GM19351 (cell line): ENCODE measurements at regions not wholly inside any gene's neighbourhood (a gene's known extent, or its start where the extent isn't known, plus 50 kb on each side); places are given as distances from the start of the nearest gene placed in this dataset.

Source experiments
- ATAC-seq: cut with Tn5 transposase; IDR thresholded peaks from one replicate; pipeline ENCODE4 v1.9.1; 2021; ENCODE audit warnings: mild to moderate bottlenecking, moderate library complexity; ENCODE audit not compliant: unreplicated experiment

DNA sequence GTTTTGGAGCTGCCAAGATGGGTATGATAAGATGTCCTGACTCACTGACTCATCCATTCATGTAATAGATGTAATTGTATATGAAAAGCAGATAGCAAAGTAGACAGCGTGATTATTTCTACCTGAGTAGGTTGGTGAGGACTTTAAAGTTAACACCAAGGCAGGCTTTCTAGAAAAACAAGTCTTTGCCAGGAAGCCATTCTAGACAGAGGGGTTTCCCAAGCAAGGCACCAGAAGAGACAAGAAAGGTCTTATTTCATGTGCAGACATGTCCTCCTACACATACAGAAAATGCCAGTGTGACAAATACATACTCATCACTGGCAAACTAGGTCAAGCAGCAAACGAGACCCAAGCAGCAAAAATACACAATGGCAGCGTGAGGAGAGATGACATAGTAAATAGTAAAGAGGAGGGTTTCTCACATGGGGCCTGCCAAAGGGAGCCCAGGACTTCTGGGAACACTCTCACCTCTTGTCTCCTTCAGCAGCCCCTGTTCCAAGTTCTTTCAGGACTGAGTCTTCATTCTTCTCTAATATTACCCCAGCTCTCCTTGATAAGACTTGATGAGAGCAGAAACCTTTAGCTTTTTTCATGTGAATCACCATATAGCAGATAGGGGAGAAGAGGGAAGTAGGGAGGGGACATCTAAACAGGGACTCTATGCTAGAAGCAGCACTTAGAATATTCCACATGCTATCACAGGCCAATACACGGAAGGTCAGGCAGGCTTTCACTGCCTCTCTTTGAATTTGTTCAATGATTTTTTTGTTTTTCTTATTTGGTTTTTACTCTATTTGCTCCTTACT, 114.6 kb upstream of the ATP1B1 start:
- ATAC-seq, result no peak

DNA sequence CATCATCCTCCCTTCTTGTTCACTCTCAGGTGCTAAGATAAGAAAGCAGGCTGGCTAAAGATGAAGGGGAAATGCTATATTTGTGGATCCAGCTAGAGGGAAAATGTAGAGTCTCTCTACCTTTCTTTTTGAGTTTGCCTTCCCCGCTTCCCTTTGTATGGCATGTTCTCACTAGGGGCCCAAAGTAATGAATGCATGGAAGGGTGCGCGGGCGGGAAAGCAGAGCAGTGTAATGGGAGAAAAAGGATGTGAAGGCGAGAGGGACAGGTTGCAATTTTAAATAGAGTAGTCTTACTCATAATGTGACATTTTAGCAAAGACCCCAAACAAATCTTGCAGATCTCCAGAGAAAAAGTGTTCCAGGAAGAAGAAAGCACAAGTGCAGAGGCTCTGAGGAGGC, 105.1 kb upstream of the ATP1B1 start:
- ATAC-seq, result no peak

DNA sequence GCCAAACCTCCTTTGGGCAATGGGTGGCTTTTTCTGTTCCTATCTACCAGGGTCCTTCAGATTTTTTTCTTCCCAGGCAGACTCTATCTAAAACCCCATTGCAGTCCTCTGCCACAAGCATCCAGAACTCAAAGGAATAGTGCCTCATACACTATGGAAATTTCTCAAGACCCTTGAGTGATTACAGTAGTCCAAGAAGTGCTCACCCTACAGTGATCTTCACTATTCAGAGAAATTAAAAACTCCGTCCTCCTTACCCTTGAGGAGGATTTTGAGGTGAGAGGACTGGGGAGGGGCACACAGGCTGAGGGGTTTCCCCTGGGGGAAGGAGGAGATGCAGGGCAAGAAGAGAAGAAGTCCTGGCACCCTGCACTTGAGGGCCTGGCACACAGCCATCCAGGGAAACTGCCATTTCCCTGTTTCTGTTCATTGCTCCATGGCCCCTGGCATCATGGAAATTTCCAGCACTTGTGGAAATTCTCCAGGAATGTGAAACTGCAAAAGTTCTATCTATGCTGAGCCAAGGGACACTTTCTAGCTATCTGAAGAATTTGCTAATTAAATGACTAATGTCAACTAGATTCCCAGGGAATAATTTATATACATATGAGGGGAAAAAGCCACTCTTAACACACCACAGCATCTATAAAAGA, 102.5 kb upstream of the ATP1B1 start:
- no peak for ATAC-seq

DNA sequence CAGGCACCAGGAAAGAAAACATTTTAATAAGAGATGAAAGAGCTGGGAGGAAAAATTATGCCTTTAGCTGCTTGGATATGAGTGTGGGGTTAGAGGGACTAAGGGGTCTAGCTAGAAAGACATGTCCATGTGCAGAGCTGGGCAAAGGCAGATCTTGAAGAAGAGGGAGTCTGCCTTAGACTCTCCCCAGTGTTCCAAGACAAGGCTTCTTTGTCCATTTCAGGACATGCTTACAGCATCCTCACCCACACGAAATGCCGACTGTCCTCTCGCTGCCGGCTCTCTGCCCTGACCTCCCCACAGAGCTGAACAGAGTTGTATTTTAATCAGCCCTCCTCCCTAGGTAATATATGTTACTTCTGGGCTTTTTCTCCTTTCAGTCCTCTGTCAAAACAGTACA, 100.7 kb upstream of the ATP1B1 start:
- ATAC-seq, result no peak

DNA sequence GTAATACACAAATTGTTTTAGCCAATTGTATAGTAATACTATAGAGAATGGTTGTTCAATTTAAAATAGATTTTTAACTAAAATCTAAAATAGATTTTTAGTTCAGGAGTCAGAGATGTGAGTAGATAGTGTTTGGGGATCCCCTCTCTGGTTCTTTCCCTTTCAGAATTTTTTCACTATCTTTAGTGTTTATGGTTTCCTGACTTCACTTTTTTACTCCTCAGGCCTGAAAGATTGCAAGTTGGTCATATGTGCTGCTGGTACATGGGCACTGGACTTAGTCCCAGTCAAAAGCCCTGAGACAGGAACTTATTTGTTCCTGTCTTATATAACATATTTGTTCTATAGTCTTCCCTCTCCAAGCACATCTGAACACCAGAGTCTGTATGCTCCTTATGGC, 96.8 kb upstream of the ATP1B1 start:
- ATAC-seq, result no peak

DNA sequence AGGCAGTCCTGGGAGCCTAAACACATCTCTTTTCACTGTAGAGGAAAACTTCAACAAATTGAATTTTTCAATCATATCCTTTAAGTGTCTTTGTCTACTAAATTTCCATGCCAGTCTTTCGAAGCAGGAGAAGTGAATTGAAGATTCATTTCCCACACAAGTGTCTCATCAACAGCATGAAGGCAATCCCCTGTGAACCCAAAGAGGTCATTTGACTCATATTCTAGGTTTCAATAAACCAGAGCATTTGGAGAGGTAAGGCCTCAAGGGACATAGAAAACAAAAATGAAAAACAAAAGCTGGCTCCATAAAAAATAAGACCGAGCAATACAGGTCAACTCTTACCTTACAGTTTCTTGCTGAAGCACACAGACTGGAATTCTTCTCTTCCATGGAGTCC, 94.1 kb upstream of the ATP1B1 start:
- peak; percentile 72 for ATAC-seq

DNA sequence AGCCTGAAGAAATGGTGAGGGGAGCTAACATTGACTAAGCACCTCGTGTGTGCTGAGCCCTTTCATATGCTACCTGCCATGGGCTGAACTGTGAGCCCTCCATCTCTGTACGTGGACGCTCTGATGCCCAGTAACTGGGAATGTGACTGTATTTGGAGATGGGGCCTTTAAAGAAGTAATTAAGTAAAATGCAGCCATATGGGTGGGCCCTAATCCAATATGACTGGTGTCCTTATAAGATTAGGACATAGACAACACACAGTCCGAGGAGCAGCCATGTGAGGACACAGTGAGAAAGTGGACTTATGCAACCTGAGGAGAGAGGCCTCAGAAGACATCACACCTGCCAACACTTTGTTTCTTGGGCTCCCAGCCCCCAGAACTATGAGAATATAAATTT, 92.7 kb upstream of the ATP1B1 start:
- no peak for ATAC-seq

DNA sequence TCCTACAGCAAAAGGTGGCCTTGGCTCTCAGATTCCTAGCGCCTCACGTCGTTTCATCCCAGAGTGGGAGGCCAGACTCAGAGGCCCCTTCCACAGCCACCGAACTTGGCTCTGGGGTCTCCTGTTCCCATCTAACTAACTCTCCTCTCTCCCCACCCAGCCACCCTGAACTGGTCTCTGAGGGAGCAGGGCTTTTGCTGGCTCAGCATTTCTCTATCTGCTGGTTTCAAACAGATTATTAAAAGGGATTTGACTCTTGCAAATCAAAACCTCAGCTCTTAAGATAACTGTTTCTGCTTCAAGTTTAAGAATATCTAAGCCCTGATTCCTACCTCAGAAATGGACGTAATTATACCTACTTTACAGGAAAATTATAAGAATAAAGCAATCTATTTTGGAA, 91.0 kb upstream of the ATP1B1 start:
- ATAC-seq, result no peak

DNA sequence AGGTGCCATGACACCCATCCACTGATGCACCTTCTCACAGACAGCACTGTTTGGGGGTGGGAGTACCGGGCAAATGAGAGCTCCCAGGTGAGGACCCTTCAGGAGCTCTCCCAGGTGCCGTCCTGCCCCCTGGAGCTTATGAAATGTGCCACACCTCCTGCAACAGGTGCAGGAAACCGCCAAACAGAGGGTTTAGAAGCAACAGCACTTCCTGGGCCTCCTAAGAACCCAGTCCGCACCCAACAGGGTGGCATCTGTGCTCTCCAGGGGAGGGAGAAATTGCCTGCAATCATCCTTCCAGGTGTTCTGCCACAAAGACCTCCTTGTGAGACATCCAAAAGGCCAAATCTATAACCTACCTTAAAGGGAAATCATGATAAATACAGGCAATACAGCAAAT, 87.7 kb upstream of the ATP1B1 start:
- no peak for ATAC-seq

DNA sequence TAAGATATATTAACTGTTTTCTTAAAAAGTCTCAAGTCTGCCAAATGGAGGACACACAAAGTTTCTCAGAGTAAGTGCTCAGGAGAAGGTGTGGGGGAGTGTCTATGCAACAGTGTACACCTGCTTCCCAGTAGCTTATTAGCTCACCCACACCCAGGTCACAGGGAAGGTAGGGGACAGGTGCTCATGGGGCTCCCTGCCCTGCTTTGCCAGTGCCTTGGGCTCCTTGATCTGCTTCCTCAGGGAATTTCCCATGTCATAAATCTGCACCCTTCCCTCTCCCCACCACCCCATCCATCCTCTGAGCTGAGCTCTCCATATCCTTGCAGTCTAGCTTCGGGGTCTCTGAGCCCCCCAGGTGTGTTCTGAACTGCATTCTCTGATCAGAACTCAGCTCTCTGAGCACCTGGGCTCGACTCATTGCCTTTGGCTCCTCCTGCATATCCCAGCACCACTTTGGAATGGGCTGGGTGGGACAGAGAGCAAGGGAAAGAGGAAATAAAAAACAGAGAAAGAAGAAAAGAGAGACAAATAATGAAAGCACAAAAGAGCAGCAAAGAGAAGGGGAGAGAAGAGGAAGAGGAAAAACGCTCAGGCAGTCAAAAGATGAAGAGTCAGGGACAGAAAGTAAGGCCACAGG, 87.0 kb upstream of the ATP1B1 start:
- ATAC-seq, result no peak

DNA sequence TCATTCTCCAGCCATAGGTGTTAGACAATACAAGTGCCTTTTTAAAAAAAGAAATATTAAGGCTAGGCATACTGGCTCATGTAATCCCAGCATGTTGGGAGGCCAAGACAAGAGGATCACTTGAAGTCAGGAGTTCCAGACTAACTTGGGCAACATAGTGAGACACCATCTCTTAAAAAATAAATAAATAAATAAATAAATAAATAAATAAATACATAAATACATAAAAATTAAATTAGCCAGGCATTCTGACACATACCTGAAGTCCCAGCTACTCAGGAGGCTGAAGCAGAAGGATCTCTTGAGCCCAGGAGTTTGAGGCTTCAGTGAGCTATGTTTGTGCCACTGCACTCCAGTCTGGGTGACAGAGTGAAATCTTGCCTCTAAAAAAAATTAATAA, 85.8 kb upstream of the ATP1B1 start:
- ATAC-seq, result no peak

DNA sequence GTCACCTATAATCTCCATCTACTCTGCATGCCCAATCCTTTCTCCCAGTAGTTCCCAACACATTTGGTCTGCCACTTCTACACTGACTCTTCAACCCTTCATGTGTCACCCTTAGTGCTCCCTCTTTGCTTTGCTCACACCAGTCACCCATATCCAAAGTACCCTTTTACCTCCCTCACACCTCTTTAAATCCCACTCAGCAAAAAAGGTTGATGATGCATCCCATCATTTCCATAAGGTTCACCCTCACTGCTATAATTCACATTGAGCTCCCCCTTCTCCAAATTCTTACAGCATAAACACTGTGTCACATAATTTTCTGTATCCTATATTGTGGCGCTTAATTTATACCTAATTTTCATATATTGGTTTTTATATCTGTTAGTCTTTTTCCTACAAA, 83.8 kb upstream of the ATP1B1 start:
- ATAC-seq, result no peak

DNA sequence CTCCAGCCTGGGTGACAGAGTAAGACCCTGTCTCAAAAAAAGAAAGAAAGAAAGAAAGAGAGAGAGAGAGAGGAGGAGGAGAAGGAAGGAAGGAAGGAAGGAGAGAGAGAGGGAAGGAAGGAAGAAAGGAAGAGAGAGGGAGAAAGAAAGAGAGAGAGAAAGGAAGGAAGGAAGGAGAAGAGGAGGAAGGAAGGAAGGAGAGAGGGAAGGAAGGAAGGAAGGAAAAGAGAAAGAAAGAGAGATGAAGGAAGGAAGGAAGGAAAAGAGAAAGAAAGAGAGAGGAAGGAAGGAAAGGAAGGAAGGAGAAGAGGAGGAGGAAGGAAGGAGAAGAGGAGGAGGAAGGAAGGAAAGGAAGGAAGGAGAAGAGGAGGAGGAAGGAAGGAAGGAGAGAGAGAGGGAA, 82.2 kb upstream of the ATP1B1 start:
- ATAC-seq, result no peak

DNA sequence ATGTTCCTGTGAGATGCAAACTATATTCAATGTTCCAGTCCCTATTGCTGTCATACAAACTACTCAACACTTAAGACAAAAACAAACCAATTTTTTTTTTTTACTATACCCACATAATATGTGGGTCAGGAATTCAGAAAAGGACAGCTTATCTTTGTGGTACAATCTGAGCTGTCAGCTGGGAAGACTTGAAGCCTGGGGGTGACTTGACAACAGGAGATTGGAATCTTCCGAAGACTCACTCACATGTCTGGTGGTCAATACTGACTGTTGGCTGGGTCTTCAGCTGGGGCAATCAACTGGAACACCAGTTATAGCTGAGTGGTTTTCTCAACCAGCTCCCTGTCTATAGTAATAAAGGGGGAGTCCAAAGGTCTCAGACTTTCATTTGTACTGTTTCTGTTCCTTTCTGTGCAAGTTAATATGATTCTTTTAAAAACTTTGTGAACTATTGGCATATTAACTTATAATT, 81.7 kb upstream of the ATP1B1 start:
- peak; percentile 90 for ATAC-seq

DNA sequence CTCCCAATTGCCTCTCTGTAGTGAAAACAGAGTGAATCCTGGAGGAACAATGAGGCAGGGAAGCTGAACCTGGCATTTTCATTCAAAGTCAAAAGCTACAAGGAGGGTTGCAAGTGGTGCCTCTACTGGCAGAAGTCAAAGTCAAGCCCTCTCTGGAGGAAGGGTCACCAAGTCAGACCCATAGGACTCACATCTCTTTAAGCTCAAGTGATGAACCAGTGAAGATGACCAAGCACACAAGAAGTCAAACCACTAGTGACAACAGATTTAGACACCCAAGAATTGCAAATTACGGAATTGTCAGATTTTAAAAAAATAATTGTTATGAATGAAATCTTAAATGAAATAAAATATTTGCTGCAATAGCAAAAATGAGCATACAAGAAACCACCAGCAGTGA, 81.1 kb upstream of the ATP1B1 start:
- no peak for ATAC-seq

DNA sequence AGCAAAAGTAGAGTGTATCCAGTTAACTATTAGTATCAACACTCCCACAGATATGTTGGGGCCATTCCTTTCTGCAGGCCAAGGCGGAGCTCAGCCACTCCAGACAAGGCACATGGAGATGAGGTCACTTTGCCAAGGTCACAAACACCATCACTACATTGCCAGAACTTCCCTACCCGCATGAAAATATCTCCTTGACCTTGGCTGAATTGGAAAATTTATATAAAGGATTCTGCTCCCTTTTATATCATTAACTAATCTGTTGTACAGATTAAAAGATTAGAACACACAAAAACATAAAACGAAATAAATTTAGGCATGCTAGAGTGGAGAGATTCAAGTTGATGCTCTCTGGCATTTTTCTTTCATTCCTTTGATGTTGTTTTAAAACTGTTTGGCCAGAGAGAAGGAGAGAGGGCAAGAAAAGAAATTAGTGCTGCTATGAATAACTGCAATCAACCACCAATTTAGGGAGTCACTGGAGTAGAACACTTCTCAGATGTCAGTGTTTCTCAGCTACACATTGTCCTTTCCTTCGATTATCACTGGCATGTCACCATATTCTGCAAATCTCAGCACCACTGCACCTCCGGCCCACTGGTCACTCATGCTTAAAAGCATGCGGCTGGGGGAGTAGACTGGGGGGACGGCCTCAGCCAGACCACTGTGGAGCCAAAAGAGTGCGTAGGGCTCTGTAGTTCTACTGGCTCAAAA, 78.7 kb upstream of the ATP1B1 start:
- ATAC-seq, result no peak

DNA sequence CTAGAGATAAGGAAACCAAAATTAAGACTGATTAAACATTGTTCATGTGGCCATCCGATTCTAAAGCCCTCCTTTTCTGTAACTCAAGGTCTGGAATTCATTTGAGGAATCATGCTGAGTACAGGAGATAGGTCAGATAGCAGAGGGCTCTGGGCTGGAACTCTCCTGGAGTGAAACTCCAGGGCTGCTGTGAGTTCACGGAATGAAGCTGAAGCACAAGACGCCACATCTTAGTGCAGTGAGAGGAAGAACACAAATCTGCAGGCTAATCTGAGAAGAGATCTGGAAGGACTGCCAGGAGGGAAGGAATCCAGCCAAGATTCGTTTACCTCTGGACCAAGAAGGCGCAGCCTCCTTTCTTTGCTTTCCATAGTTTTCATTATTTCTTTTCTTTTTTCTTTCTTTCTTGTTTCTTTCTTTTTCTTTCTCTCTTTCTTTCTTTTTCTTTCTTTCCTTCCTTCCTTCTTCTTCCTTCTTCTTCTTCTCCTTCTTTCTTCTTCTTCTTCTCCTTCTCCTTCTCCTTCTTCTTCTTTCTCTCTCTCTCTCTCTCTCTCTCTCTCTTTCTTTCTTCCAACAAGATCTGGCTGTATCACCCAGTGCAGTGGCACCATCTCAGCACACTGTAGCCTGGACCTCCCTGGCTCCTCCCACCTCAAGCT, 74.8 kb upstream of the ATP1B1 start:
- ATAC-seq, result no peak

DNA sequence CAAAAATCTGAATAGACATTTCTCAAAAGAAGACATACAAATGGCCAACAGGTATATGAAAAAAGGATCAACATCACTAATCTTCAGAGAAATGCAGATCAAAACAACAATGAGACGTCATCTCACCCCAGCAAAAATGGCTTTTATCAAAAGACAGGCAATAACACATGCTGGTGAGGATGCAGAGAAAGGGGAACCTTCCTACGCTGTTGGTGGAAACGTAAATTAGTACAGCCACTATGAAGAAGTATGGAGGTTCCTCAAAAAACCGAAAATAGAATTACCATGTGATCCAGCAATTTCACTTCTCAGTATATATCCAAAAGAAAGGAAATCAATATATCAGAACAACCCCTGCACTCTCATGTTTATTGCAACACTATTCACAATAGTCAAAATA, 65.1 kb upstream of the ATP1B1 start:
- ATAC-seq, result no peak

DNA sequence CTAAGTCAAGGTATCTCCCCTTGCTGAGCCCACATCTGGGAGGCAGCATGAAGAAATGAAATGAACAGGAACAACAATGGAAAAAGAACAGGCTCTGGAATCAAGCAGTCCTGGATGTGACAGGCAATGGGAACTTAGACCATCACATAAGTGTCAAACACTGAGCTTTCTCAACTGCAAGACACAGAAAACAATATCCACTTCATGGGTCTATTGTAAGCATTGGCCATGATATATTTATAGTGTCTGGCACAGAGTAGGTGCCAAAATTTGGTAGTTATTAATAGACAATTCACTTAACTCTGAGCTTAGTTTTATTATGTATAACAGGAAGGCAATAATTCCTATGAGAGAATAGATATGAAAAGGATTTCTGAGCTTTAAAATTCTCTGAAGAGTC, 64.1 kb upstream of the ATP1B1 start:
- no peak for ATAC-seq

DNA sequence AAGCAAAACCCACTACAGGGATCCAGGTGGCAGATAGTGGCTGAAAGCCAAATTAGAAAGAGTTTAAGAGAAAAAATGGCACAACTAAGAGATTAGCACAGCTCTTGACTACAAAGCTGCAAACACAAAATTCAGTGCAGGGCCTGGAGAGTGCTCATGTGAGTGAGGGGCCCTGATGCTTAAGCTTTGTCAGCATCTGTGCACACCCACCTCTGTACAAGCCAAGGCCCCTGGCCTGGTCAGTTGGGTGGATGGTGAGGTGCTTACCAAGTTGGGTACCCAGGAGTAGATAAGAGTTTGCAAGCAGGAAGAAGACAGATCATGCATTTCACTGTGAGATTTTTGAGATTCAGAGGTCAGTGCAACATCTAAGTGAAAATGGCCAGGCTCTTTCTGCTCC, 62.7 kb upstream of the ATP1B1 start:
- ATAC-seq, result peak; percentile 3

DNA sequence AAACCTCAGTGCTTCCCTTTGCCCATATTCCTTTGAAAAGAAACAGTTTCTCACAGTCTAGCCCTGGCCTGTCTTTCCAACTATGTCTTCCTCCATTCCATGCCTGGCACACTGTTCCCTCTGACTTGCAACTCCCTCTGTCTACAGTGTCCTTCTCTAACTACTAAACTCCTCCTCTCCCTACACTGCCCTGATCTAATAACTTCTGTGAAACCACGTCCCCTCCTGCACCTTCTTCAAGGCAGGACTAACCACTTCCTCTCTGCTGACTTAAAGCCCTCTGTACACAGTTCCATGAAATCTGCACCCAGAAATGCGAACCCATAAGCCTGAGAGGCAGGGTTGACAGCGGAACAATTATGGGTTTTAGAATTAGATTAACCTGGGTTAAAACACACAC, 62.2 kb upstream of the ATP1B1 start:
- peak; percentile 92 for ATAC-seq
